ENCODE measurements at regions not wholly inside any gene's neighbourhood (a gene's known extent, or its start where the extent isn't known, plus 50 kb on each side); places are given as distances from the start of the nearest gene placed in this dataset.
A peak's percentile ranks its signal among the peaks of the same experiment; 100 is the strongest.

DNA sequence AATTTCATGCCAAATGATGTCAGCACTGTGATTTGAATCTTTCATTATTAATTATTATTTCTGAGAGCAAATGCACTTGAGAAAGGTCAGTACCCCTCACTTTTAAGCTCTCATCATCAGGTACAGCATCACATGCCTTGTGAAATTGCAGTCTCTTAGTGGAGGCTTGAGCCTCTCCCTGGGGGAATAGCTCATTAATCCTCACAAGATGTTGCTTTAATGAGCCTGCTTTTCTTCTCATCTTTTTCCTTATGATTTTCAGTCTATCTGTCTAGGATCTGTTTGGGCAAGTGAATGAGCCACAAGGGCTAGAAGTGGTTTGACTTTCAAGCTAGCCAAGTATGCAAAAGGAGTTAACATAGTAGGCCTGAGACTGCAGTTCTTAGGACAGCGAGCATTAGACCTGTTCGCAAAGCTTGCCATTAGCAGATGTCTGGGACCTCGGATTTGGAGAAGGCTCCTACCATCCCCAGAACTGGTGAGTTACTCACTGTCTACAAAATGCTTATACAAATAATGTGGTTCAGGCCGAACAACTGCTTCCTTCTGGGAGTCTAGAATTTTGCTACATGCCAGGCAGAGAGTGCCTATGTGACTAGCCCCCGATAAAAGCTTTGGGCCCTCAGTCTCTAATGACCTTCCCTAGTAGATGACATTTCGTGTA is 174.5 kb downstream of the IL15 start:
- H3K27me3 ChIP-seq (replicated peaks; ENCODE audit: control insufficient read depth, insufficient read depth, low read length), result no peaks in the 10 kb centered on the region
- H3K36me3 ChIP-seq (ENCODE audit: control insufficient read depth, insufficient read depth, low read length, severe bottlenecking), result no peaks in the 10 kb centered on the region
- DNase-seq (ENCODE audit: low read depth), result no peak
- no peaks in the 10 kb centered on the region for H3K9me3 ChIP-seq (ENCODE audit: control insufficient read depth, low read length)
- no peak overlapping the region for H3K9ac ChIP-seq (ENCODE audit: low read length)
- peaks cover 22% of the 10 kb centered on the region for H3K4me1 ChIP-seq (ENCODE audit: control insufficient read depth, insufficient read depth, low read length)
- H3K4me3 ChIP-seq (ENCODE audit: low read length), result no peak overlapping the region

DNA sequence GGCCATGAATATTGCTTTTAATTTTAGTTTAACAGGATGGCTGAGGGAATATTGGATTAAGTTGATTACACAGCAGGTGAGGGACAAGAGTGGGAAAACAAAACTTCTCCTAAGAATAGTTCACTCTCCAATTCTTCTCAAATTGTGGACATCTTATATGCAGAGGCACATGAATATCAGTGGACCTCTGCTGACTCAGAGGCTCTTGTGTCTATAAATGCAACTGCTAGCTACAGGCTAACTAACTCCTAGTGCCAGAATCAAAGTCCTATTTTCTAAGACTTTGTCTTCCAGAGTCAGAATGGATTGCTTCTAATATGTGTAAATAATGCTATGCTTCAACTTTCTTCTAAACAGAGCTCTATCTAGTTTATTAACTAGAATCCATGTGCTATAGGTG is 175.8 kb downstream of the IL15 start:
- no peak for DNase-seq (ENCODE audit: low read depth)
- H3K27me3 ChIP-seq (replicated peaks; ENCODE audit: control insufficient read depth, insufficient read depth, low read length), result no peaks in the 10 kb centered on the region
- H3K9me3 ChIP-seq (ENCODE audit: control insufficient read depth, low read length), result no peaks in the 10 kb centered on the region
- H3K4me1 ChIP-seq (ENCODE audit: control insufficient read depth, insufficient read depth, low read length), result peaks cover 17% of the 10 kb centered on the region
- H3K4me3 ChIP-seq (ENCODE audit: low read length), result no peak overlapping the region
- no peak overlapping the region for H3K9ac ChIP-seq (ENCODE audit: low read length)
- H3K36me3 ChIP-seq (ENCODE audit: control insufficient read depth, insufficient read depth, low read length, severe bottlenecking), result no peaks in the 10 kb centered on the region

DNA sequence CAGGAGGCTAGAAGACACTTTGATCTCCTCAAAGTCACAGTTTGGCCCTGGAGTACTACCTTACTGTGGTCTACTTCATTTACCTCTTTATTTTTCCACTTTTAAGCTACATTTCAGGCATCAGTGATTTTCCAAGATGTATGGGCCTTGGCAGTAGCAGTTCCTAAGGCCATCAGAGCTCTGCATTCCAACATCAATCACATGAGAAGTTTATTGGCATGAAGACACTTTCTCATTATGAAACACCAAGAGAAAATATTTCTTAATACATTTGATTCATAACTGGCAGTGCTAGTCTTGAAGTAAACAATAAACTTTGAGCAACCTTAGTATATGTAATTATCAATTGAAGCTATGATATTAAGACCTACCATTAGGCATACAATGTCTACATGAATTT is 178.1 kb downstream of the IL15 start:
- Histone ChIP-seq H3K4me3 (ENCODE audit: low read length) (no peak overlapping the region), H3K4me1 (ENCODE audit: control insufficient read depth, insufficient read depth, low read length) (peaks cover 10% of the 10 kb centered on the region), H3K36me3 (ENCODE audit: control insufficient read depth, insufficient read depth, low read length, severe bottlenecking) (no peaks in the 10 kb centered on the region), H3K9ac (ENCODE audit: low read length) (no peak overlapping the region), H3K9me3 (ENCODE audit: control insufficient read depth, low read length) (peaks cover 4% of the 10 kb centered on the region), H3K27me3 (replicated peaks; ENCODE audit: control insufficient read depth, insufficient read depth, low read length) (no peaks in the 10 kb centered on the region)
- DNase-seq (ENCODE audit: low read depth), result peak; percentile 16

DNA sequence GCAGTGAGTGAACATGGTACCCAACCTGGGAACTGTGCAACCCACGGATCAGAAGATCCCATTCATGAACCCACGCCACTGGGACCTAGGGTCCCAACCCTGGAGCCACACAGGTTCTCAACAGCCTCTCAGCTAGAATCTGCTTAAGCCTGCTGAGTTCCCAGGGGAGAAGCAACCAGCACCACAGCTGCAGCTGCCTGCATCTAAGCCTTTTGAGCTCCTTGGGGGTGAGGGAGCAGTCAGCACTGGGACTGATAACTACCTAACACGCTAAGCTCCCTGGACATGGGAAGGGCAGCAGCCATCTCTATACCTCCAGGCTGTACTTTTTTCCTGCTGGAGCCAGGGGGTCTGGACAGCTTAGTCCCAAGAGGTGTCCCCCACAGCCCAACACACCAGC is 179.3 kb downstream of the IL15 start:
- Histone ChIP-seq H3K9me3 (ENCODE audit: control insufficient read depth, low read length) (peaks cover 4% of the 10 kb centered on the region), H3K4me1 (ENCODE audit: control insufficient read depth, insufficient read depth, low read length) (peaks cover 10% of the 10 kb centered on the region), H3K27me3 (replicated peaks; ENCODE audit: control insufficient read depth, insufficient read depth, low read length) (no peaks in the 10 kb centered on the region), H3K9ac (ENCODE audit: low read length) (no peak overlapping the region), H3K4me3 (ENCODE audit: low read length) (no peak overlapping the region), H3K36me3 (ENCODE audit: control insufficient read depth, insufficient read depth, low read length, severe bottlenecking) (no peaks in the 10 kb centered on the region)
- no peak for DNase-seq (ENCODE audit: low read depth)

DNA sequence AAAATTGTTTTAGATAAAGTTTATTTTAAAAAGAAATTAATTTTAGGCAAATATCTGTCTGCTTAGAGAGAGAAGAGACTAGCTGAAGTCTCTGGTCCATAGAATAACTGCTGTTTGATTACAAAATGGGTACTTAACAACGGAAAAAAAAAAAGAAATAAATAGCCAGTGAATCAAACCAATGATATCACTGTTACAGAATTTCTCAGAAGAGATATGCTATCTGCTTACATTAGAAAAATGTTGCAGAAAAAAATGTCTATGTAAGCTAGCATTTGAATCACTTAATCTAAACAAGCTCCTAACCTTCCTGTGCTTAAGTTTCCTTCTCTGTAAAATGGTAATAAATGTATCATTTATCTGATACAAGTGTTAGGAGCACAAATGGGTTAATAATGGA is 189.9 kb downstream of the IL15 start:
- no peak overlapping the region for H3K9ac ChIP-seq (ENCODE audit: low read length)
- H3K4me1 ChIP-seq (ENCODE audit: control insufficient read depth, insufficient read depth, low read length), result no peaks in the 10 kb centered on the region
- peak; percentile 25 for DNase-seq (ENCODE audit: low read depth)
- no peaks in the 10 kb centered on the region for H3K27me3 ChIP-seq (replicated peaks; ENCODE audit: control insufficient read depth, insufficient read depth, low read length)
- no peaks in the 10 kb centered on the region for H3K9me3 ChIP-seq (ENCODE audit: control insufficient read depth, low read length)
- H3K4me3 ChIP-seq (ENCODE audit: low read length), result no peak overlapping the region
- H3K36me3 ChIP-seq (ENCODE audit: control insufficient read depth, insufficient read depth, low read length, severe bottlenecking), result no peaks in the 10 kb centered on the region

DNA sequence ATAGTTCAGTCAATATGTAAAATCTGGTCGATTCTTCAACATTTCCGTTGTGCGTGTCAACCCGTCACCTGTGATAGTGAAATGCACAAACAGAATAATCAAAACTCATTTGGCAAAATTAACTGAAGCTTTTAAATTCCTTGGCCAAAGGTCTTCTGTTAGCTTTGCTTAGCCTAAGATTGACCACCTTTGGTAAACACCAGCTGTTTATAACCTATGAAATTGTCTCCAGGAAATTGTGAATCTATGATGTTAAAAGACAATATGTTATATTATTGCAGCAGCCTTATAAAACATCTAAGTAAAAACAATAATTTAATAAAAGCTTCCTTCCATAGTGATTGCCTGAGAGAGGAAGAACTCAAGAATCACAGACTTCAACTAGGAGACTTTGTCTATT is 196.8 kb downstream of the IL15 start:
- no peaks in the 10 kb centered on the region for H3K4me1 ChIP-seq (ENCODE audit: control insufficient read depth, insufficient read depth, low read length)
- DNase-seq (ENCODE audit: low read depth), result no peak
- H3K36me3 ChIP-seq (ENCODE audit: control insufficient read depth, insufficient read depth, low read length, severe bottlenecking), result no peaks in the 10 kb centered on the region

DNA sequence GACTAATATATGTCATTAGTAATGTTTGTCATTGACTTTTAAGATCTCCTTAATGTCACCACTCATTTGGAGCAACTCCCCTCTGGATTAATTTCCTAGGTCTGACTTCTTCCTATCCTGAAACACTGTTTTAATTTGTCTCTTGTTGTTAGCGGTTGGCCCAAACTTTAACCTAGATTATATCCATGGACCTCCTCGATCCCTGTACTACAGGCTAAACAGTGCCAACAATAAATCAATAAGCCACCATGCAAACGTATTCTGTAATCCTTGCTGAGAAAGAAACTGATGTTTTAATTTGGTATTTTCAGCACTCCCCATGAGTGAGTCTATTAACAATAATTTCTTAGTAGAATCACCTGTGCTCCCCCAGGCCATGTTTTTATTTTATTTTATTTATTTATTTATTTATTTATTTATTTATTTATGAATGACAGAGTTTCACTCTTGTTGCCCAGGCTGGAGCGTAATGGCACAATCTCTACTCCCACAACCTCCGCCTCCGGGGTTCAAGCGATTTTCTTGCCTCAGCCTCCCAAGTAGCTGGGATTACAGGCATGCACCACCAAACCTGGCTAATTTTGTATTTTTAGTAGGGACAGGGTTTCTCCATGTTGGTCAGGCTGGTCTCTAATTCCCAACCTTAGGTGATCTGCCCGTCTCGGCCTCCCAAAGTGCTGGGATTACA is 204.1 kb downstream of the IL15 start:
- DNase-seq (ENCODE audit: low read depth), result no peak
- H3K4me3 ChIP-seq (ENCODE audit: low read length), result no peak overlapping the region
- H3K4me1 ChIP-seq (ENCODE audit: control insufficient read depth, insufficient read depth, low read length), result no peaks in the 10 kb centered on the region
- H3K27me3 ChIP-seq (replicated peaks; ENCODE audit: control insufficient read depth, insufficient read depth, low read length), result no peaks in the 10 kb centered on the region
- H3K36me3 ChIP-seq (ENCODE audit: control insufficient read depth, insufficient read depth, low read length, severe bottlenecking), result no peaks in the 10 kb centered on the region
- H3K9ac ChIP-seq (ENCODE audit: low read length), result no peak overlapping the region
- H3K9me3 ChIP-seq (ENCODE audit: control insufficient read depth, low read length), result no peaks in the 10 kb centered on the region

More for the DNA sequence above, 196.8 kb downstream of the IL15 start:
- H3K9ac ChIP-seq (ENCODE audit: low read length), result no peak overlapping the region
- no peak overlapping the region for H3K4me3 ChIP-seq (ENCODE audit: low read length)
- H3K27me3 ChIP-seq (replicated peaks; ENCODE audit: control insufficient read depth, insufficient read depth, low read length), result no peaks in the 10 kb centered on the region
- no peaks in the 10 kb centered on the region for H3K9me3 ChIP-seq (ENCODE audit: control insufficient read depth, low read length)

DNA sequence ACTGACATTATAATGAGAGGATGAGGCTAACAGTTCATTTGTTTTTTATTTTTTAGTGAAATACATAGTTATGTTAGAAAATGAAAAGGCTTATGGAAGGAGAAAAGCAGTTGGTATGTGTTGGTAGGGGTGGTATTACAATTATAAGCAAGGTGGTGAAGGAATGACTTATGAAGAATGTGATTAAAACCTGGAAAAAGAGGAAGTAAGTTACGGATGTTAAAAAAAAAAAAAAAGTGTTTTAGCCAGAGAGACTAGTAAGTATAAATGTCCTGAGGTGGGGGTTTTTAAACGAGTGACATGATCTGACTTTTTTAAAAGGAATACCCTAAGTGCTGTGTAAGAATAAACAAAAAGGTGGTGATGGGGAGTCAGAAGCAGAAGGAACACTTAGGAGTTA is 206.8 kb downstream of the IL15 start:
- no peak overlapping the region for H3K9ac ChIP-seq (ENCODE audit: low read length)
- H3K4me1 ChIP-seq (ENCODE audit: control insufficient read depth, insufficient read depth, low read length), result no peaks in the 10 kb centered on the region
- H3K4me3 ChIP-seq (ENCODE audit: low read length), result no peak overlapping the region
- H3K36me3 ChIP-seq (ENCODE audit: control insufficient read depth, insufficient read depth, low read length, severe bottlenecking), result no peaks in the 10 kb centered on the region
- no peaks in the 10 kb centered on the region for H3K27me3 ChIP-seq (replicated peaks; ENCODE audit: control insufficient read depth, insufficient read depth, low read length)
- H3K9me3 ChIP-seq (ENCODE audit: control insufficient read depth, low read length), result no peaks in the 10 kb centered on the region
- no peak for DNase-seq (ENCODE audit: low read depth)

DNA sequence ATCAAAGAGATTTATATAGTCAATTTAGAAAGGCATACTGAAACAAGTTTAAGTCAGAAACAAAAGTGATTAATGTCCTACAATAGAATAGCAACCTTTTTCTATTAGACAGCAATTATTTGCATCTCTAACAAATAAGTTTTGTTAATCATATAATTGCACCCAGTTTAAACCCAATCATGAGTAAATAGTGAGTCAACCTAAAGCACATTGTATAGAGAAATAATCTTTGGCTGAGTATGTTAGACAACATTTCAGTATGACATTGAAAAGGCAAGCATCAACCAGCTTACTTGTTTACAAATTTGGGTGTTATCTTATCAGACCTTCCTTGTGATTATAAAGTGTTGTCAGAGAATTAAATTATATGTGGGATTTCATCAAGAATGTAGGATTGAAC is 209.5 kb downstream of the IL15 start:
- Histone ChIP-seq H3K36me3 (ENCODE audit: control insufficient read depth, insufficient read depth, low read length, severe bottlenecking) (no peaks in the 10 kb centered on the region), H3K4me3 (ENCODE audit: low read length) (no peak overlapping the region), H3K9me3 (ENCODE audit: control insufficient read depth, low read length) (no peaks in the 10 kb centered on the region), H3K27me3 (replicated peaks; ENCODE audit: control insufficient read depth, insufficient read depth, low read length) (no peaks in the 10 kb centered on the region), H3K4me1 (ENCODE audit: control insufficient read depth, insufficient read depth, low read length) (peaks cover 13% of the 10 kb centered on the region), H3K9ac (ENCODE audit: low read length) (no peak overlapping the region)
- DNase-seq (ENCODE audit: low read depth), result no peak

DNA sequence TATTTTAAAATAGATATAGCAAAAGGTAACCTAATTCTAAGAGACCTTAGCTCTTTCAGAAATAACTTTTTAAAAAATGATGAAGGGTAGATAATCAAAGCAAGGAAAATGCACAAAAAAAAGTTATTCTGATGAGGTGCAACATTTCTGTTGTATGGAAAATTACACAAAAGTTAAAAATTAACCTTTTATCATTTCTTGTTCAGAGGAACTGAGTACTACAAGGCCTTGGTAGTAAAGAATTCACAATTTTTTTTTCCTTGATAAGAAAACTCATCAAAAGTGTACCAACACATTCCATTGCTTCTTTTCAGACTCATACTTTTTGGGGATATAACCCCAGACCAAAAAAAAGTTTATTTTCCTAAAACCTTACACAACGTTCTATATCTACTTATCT is 213.0 kb downstream of the IL15 start:
- H3K36me3 ChIP-seq (ENCODE audit: control insufficient read depth, insufficient read depth, low read length, severe bottlenecking), result no peaks in the 10 kb centered on the region
- no peaks in the 10 kb centered on the region for H3K27me3 ChIP-seq (replicated peaks; ENCODE audit: control insufficient read depth, insufficient read depth, low read length)
- no peaks in the 10 kb centered on the region for H3K9me3 ChIP-seq (ENCODE audit: control insufficient read depth, low read length)
- peaks cover 13% of the 10 kb centered on the region for H3K4me1 ChIP-seq (ENCODE audit: control insufficient read depth, insufficient read depth, low read length)
- DNase-seq (ENCODE audit: low read depth), result no peak
- H3K4me3 ChIP-seq (ENCODE audit: low read length), result no peak overlapping the region
- H3K9ac ChIP-seq (ENCODE audit: low read length), result no peak overlapping the region

DNA sequence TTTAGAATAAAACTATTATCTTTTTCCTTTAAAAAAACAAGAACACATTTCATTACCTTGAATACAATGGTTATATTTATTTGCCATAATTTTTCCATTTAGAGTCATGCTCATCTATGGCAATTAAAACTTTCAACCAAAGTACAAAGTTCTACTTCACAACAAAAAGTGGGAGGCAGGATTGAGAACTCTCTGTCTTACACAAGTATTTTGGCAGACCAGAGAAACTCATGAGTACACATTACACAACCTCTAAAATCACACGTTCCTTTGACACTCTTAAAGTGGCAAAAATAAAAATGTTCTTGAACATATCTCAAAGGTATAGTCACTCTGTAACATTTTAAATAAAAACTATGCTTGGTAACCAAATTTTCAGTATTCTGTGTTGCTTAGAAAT is 213.4 kb downstream of the IL15 start:
- H3K36me3 ChIP-seq (ENCODE audit: control insufficient read depth, insufficient read depth, low read length, severe bottlenecking), result no peaks in the 10 kb centered on the region
- H3K9ac ChIP-seq (ENCODE audit: low read length), result peak overlapping the region; percentile 51
- DNase-seq (ENCODE audit: low read depth), result peak; percentile 4
- H3K4me3 ChIP-seq (ENCODE audit: low read length), result no peak overlapping the region
- no peaks in the 10 kb centered on the region for H3K9me3 ChIP-seq (ENCODE audit: control insufficient read depth, low read length)
- H3K27me3 ChIP-seq (replicated peaks; ENCODE audit: control insufficient read depth, insufficient read depth, low read length), result no peaks in the 10 kb centered on the region
- peaks cover 13% of the 10 kb centered on the region for H3K4me1 ChIP-seq (ENCODE audit: control insufficient read depth, insufficient read depth, low read length)

All from adipocyte (in vitro differentiated cells).